ENCODE measurements at regions not wholly inside any gene's neighbourhood (a gene's known extent, or its start where the extent isn't known, plus 50 kb on each side); places are given as distances from the start of the nearest gene placed in this dataset.

GRCh38 chr3:109825971-109826810, 488.8 kb upstream of the DPPA4 start:
- no peak for DNase-seq
- no peak for TF ChIP-seq CTCF (IDR thresholded peaks at IDR 0.05)
- H3K4me3 Mint-ChIP-seq = no peak overlapping the region
- no peak overlapping the region for H3K27ac Mint-ChIP-seq
- H3K27me3 Mint-ChIP-seq (ENCODE audit: insufficient read depth) = no peaks in the 10 kb centered on the region; the same call in 1 of the 2 replicates
- H3K36me3 Mint-ChIP-seq (ENCODE audit: low read depth) = no peaks in the 10 kb centered on the region
- H3K4me1 Mint-ChIP-seq (ENCODE audit: low read depth) = peaks cover 12% of the 10 kb centered on the region; the same call in 1 of the 2 replicates
- H3K9me3 Mint-ChIP-seq = no peaks in the 10 kb centered on the region

- no peaks in the 10 kb centered on the region for H3K9me3 Mint-ChIP-seq
- H3K27me3 Mint-ChIP-seq (ENCODE audit: insufficient read depth) = peaks cover 1% of the 10 kb centered on the region
- H3K36me3 Mint-ChIP-seq (ENCODE audit: low read depth) = no peaks in the 10 kb centered on the region
- H3K27ac Mint-ChIP-seq = no peak overlapping the region
- H3K4me1 Mint-ChIP-seq (ENCODE audit: low read depth) = peaks cover 13% of the 10 kb centered on the region
- no peak for TF ChIP-seq CTCF (IDR thresholded peaks at IDR 0.05)
- no peak for DNase-seq
- H3K4me3 Mint-ChIP-seq = no peak overlapping the region
Observed at GRCh38 chr3:109831403-109831802, 494.1 kb upstream of the DPPA4 start.

GRCh38 chr3:109835958-109836357, 498.6 kb upstream of the DPPA4 start:
- Mint-ChIP-seq H3K9me3 (no peaks in the 10 kb centered on the region), H3K36me3 (ENCODE audit: low read depth) (no peaks in the 10 kb centered on the region), H3K27ac (no peak overlapping the region), H3K4me1 (ENCODE audit: low read depth) (peaks cover 13% of the 10 kb centered on the region), H3K27me3 (ENCODE audit: insufficient read depth) (peaks cover 1% of the 10 kb centered on the region; the same call in 1 of the 2 replicates), H3K4me3 (no peak overlapping the region)
- DNase-seq = no peak
- TF ChIP-seq CTCF (IDR thresholded peaks at IDR 0.05) = no peak

GRCh38 chr3:109851854-109852253, 514.5 kb upstream of the DPPA4 start:
- no peak overlapping the region for H3K27ac Mint-ChIP-seq
- no peak for TF ChIP-seq CTCF (IDR thresholded peaks at IDR 0.05)
- peaks cover 15% of the 10 kb centered on the region for H3K36me3 Mint-ChIP-seq (ENCODE audit: low read depth)
- H3K27me3 Mint-ChIP-seq (ENCODE audit: insufficient read depth) = peaks cover 1% of the 10 kb centered on the region; the same call in 1 of the 2 replicates
- H3K9me3 Mint-ChIP-seq = peaks cover 21% of the 10 kb centered on the region
- no peak for DNase-seq
- no peak overlapping the region for H3K4me3 Mint-ChIP-seq
- no peaks in the 10 kb centered on the region for H3K4me1 Mint-ChIP-seq (ENCODE audit: low read depth)

- Mint-ChIP-seq H3K36me3 (ENCODE audit: low read depth) (peaks cover 15% of the 10 kb centered on the region), H3K4me1 (ENCODE audit: low read depth) (no peaks in the 10 kb centered on the region), H3K9me3 (peaks cover 21% of the 10 kb centered on the region), H3K27ac (no peak overlapping the region), H3K4me3 (no peak overlapping the region), H3K27me3 (ENCODE audit: insufficient read depth) (peaks cover 1% of the 10 kb centered on the region; the same call in 1 of the 2 replicates)
- no peak for DNase-seq
- TF ChIP-seq CTCF (IDR thresholded peaks at IDR 0.05) = no peak
Observed at GRCh38 chr3:109852283-109852682, 514.9 kb upstream of the DPPA4 start.

Data from HFFc6 (cell line).